GM19372 (cell line): ENCODE measurements at regions not wholly inside any gene's neighbourhood (a gene's known extent, or its start where the extent isn't known, plus 50 kb on each side); places are given as distances from the start of the nearest gene placed in this dataset.
A peak's percentile ranks its signal among the peaks of the same experiment; 100 is the strongest.
"Not testable (repeated sequence)": the region's sequence is repeated elsewhere in the genome, so short reads cannot be mapped to it uniquely, and the experiment has no call there.

Experiments
- ATAC-seq: cut with Tn5 transposase; IDR thresholded peaks from one replicate; pipeline ENCODE4 v1.9.1; 2021; ENCODE audit warnings: mild to moderate bottlenecking, low read depth, moderate library complexity; ENCODE audit not compliant: unreplicated experiment

GRCh38 chr13:73338389-73338788 is 279.6 kb downstream of the KLF5 start:
- no peak for ATAC-seq

GRCh38 chr13:73337532-73337931 is 278.7 kb downstream of the KLF5 start:
- ATAC-seq: no peak

GRCh38 chr13:73336773-73337172 is 278.0 kb downstream of the KLF5 start:
- no peak for ATAC-seq

- ATAC-seq: no peak
Observed at GRCh38 chr13:73335944-73336343, 277.1 kb downstream of the KLF5 start.

GRCh38 chr13:73335210-73335609 is 276.4 kb downstream of the KLF5 start:
- peak; percentile 91 for ATAC-seq

- ATAC-seq: no peak
Observed at GRCh38 chr13:73334445-73334844, 275.6 kb downstream of the KLF5 start.

- ATAC-seq: no peak
Observed at GRCh38 chr13:73331556-73331955, 272.8 kb downstream of the KLF5 start.

- ATAC-seq: no peak
Observed at GRCh38 chr13:73329355-73329754, 270.6 kb downstream of the KLF5 start.

GRCh38 chr13:73327579-73327978 is 268.8 kb downstream of the KLF5 start:
- ATAC-seq: no peak

- no peak for ATAC-seq
Observed at GRCh38 chr13:73325723-73326558, 267.1 kb downstream of the KLF5 start.

GRCh38 chr13:73324842-73325722 is 266.3 kb downstream of the KLF5 start:
- no peak for ATAC-seq

- no peak for ATAC-seq
Observed at GRCh38 chr13:73323615-73324014, 264.8 kb downstream of the KLF5 start.

- no peak for ATAC-seq
Observed at GRCh38 chr13:73321043-73321442, 262.2 kb downstream of the KLF5 start.

GRCh38 chr13:73317140-73317539 is 258.3 kb downstream of the KLF5 start:
- ATAC-seq: no peak

GRCh38 chr13:73310366-73310765 is 251.6 kb downstream of the KLF5 start:
- no peak for ATAC-seq

- no peak for ATAC-seq
Observed at GRCh38 chr13:73307481-73307880, 248.7 kb downstream of the KLF5 start.

GRCh38 chr13:73306688-73307087 is 247.9 kb downstream of the KLF5 start:
- ATAC-seq: no peak

- no peak for ATAC-seq
Observed at GRCh38 chr13:73304442-73304841, 245.6 kb downstream of the KLF5 start.

- ATAC-seq: no peak
Observed at GRCh38 chr13:73303851-73304250, 245.0 kb downstream of the KLF5 start.

GRCh38 chr13:73301622-73302021 is 242.8 kb downstream of the KLF5 start:
- ATAC-seq: not testable (repeated sequence)

GRCh38 chr13:73300718-73301425 is 242.1 kb downstream of the KLF5 start:
- no peak for ATAC-seq
